GM13977 (cell line): ENCODE measurements at regions not wholly inside any gene's neighbourhood (a gene's known extent, or its start where the extent isn't known, plus 50 kb on each side); places are given as distances from the start of the nearest gene placed in this dataset.

Source experiments
- DNase-seq: peaks from one replicate; pipeline ENCODE4 v3.0.0; 2012; ENCODE audit warnings: low spot score
- CTCF ChIP-seq: IDR thresholded peaks from 2 replicates; pipeline ENCODE4 v1.5.1; 2012; ENCODE audit warnings: mild to moderate bottlenecking, control low read depth; ENCODE audit not compliant: insufficient read depth; ENCODE audit errors: extremely low read depth, missing control alignments
- in situ Hi-C: fragments of 300-500 bp; cut with MboI; formaldehyde crosslinking; loops from one replicate; pipeline ENCODE4 v1.12.0; 2022; ENCODE audit warnings: low sequenced_read_pairs, low pct_unique_long_range_greater_than_20kb, mixed read lengths, inconsistent platforms; ENCODE audit not compliant: unreplicated experiment

GRCh38 chr6:71496722-71497033 is 208.1 kb downstream of the OGFRL1 start:
- TF ChIP-seq CTCF, result no peak
- in situ Hi-C loops, result no loop called here
- no peak for DNase-seq

GRCh38 chr6:71498638-71499037 is 210.0 kb downstream of the OGFRL1 start:
- TF ChIP-seq CTCF, result no peak
- no peak for DNase-seq
- in situ Hi-C loops, result no loop called here

- DNase-seq, result no peak
- in situ Hi-C loops, result loop anchor here (10.0 kb wide), 1 partner anchor 115 kb away; no protein-coding TSS in a partner anchor
- no peak for TF ChIP-seq CTCF
Measured at GRCh38 chr6:71499667-71500066, 211.1 kb downstream of the OGFRL1 start.

GRCh38 chr6:71502168-71502567 is 213.6 kb downstream of the OGFRL1 start:
- in situ Hi-C loops, result loop anchor here (10.0 kb wide), 1 partner anchor 117 kb away; no protein-coding TSS in a partner anchor
- no peak for DNase-seq
- no peak for TF ChIP-seq CTCF

- DNase-seq, result no peak
- TF ChIP-seq CTCF, result no peak
- in situ Hi-C loops, result loop anchor here (10.0 kb wide), 1 partner anchor 118 kb away; no protein-coding TSS in a partner anchor
Measured at GRCh38 chr6:71502956-71503355, 214.3 kb downstream of the OGFRL1 start.

GRCh38 chr6:71507183-71507582 is 218.6 kb downstream of the OGFRL1 start:
- in situ Hi-C loops, result loop anchor here (10.0 kb wide), 1 partner anchor 122 kb away; no protein-coding TSS in a partner anchor
- no peak for TF ChIP-seq CTCF
- no peak for DNase-seq

GRCh38 chr6:71509191-71510005 is 220.8 kb downstream of the OGFRL1 start:
- no peak for TF ChIP-seq CTCF

More at GRCh38 chr6:71509191-71510005, 220.8 kb downstream of the OGFRL1 start:
- DNase-seq, result no peak
- in situ Hi-C loops, result loop anchor here (10.0 kb wide), 1 partner anchor 125 kb away; no protein-coding TSS in a partner anchor
